H1 (cell line): ENCODE measurements at regions not wholly inside any gene's neighbourhood (a gene's known extent, or its start where the extent isn't known, plus 50 kb on each side); places are given as distances from the start of the nearest gene placed in this dataset.

Experiments
- CTCF ChIA-PET: fragments of 300-600 bp; sonication (Branson Sonifier 250); formaldehyde crosslinking; loops from one replicate; lab custom pipeline; 2021; ENCODE audit not compliant: partially characterized antibody; lab: Charles Lee
- POLR2A ChIA-PET: fragments of 300-600 bp; sonication (Branson Sonifier 250); formaldehyde crosslinking; loops from one replicate; lab custom pipeline; 2021; ENCODE audit warnings: inconsistent platforms; ENCODE audit not compliant: partially characterized antibody; lab: Charles Lee
- DNase-seq, 2 experiments: peaks; one replicate each; pipeline versions ENCODE4 v3.0.0 to v3.0.0-alpha.2; 2010 to 2022; ENCODE audit warnings: low spot score in 2 of 2, low read depth in 1 of 2, mixed read lengths in 1 of 2
- FAIRE-seq: peaks from 2 replicates; lab custom pipeline; 2011; peaks lifted over from hg19 to GRCh38; lab: Jason Lieb, UNC
- H2AFZ ChIP-seq: 2 replicates; pipeline ENCODE4 v1.8.1; 2012; ENCODE audit warnings: low read length, inconsistent platforms
- H2AK5ac ChIP-seq: 2 replicates; pipeline ENCODE4 v1.6.1; 2013; ENCODE audit warnings: low read depth, low read length
- H2BK120ac ChIP-seq: replicated peaks from 2 replicates; pipeline ENCODE3; 2013; ENCODE audit warnings: low read depth, low read length, inconsistent platforms
- H2BK12ac ChIP-seq: 2 replicates; pipeline ENCODE4 v1.6.1; 2013; ENCODE audit warnings: low read depth, low read length
- H2BK15ac ChIP-seq: 2 replicates; pipeline ENCODE4 v1.6.1; 2013; ENCODE audit warnings: low read length
- H2BK20ac ChIP-seq: 2 replicates; pipeline ENCODE4 v1.6.1; 2013; ENCODE audit warnings: low read length
- H2BK5ac ChIP-seq: 2 replicates; pipeline ENCODE4 v1.6.1; 2013; ENCODE audit warnings: low read depth, low read length
- H3K14ac ChIP-seq: 2 replicates; pipeline ENCODE4 v1.6.1; 2013; ENCODE audit warnings: inconsistent platforms; ENCODE audit not compliant: insufficient read length
- H3K18ac ChIP-seq: 2 replicates; pipeline ENCODE4 v1.6.1; 2013; ENCODE audit warnings: low read length; ENCODE audit errors: extremely low read depth
- H3K23ac ChIP-seq: 2 replicates; pipeline ENCODE4 v1.6.1; 2013; ENCODE audit warnings: inconsistent platforms; ENCODE audit not compliant: insufficient read length
- H3K23me2 ChIP-seq: 2 replicates; pipeline ENCODE4 v1.6.1; 2013; ENCODE audit warnings: low read depth, low read length
- H3K27ac ChIP-seq: 2 replicates; pipeline ENCODE4 v1.6.1; 2011; ENCODE audit warnings: low read depth, low read length, inconsistent platforms
- H3K27me3 ChIP-seq, 4 experiments: replicated peaks in 1 of 4; 1 replicate in 1 of 4; 2 replicates in 3 of 4; pipeline versions ENCODE4 v1.6.1 to v1.8.1; 2011 to 2013; ENCODE audit warnings: low read length in 3 of 4, mild to moderate bottlenecking in 3 of 4, inconsistent platforms in 2 of 4, mixed read lengths in 2 of 4, moderate library complexity in 1 of 4; ENCODE audit not compliant: control insufficient read depth in 3 of 4, insufficient read depth in 3 of 4; ENCODE audit errors: extremely low read depth in 1 of 4
- H3K36me3 ChIP-seq, 4 experiments: 2 replicates each; pipeline versions ENCODE4 v1.6.1 to v1.8.1; 2011 to 2013; ENCODE audit warnings: mild to moderate bottlenecking in 4 of 4, low read length in 3 of 4, moderate library complexity in 2 of 4, control low read depth in 1 of 4, inconsistent platforms in 1 of 4; ENCODE audit not compliant: insufficient read depth in 4 of 4, control insufficient read depth in 2 of 4
- H3K4ac ChIP-seq: replicated peaks from 2 replicates; pipeline ENCODE3; 2013; ENCODE audit warnings: low read length, low read depth, mixed read lengths, inconsistent platforms; ENCODE audit not compliant: insufficient read length
- H3K4me1 ChIP-seq, 4 experiments: replicated peaks in 1 of 4; 1 replicate in 1 of 4; 2 replicates in 3 of 4; pipeline versions ENCODE4 v1.6.1 to v1.8.1; 2011 to 2013; ENCODE audit warnings: low read length in 3 of 4, inconsistent platforms in 2 of 4, mixed read lengths in 1 of 4; ENCODE audit not compliant: insufficient read depth in 4 of 4, control insufficient read depth in 3 of 4
- H3K4me2 ChIP-seq, 2 experiments: 2 replicates each; pipeline versions ENCODE4 v1.6.1 to v1.8.1; 2011 to 2013; ENCODE audit warnings: low read depth in 2 of 2, low read length in 2 of 2, control low read depth in 1 of 2, inconsistent platforms in 1 of 2, mild to moderate bottlenecking in 1 of 2; ENCODE audit not compliant: insufficient read depth in 1 of 2
- H3K4me3 ChIP-seq, 4 experiments: fragments of 200-600, 300-600 bp in 1 of 4; sonication (generic), shearing (Covaris generic), sonication (Bioruptor Twin) in 1 of 4; 2 replicates each; pipeline versions ENCODE4 v1.5.1 to v1.8.1; 2011 to 2016; ENCODE audit warnings: low read length in 4 of 4, low read depth in 3 of 4, control low read depth in 2 of 4, inconsistent platforms in 2 of 4, mild to moderate bottlenecking in 2 of 4, mixed read lengths in 1 of 4, moderate library complexity in 1 of 4; ENCODE audit not compliant: insufficient read depth in 2 of 4; ENCODE audit errors: extremely low read depth in 1 of 4
- H3K56ac ChIP-seq: replicated peaks from 2 replicates; pipeline ENCODE3; 2013; ENCODE audit warnings: low read depth, mild to moderate bottlenecking, mixed read lengths, low read length, inconsistent platforms; ENCODE audit not compliant: insufficient read length
- H3K79me1 ChIP-seq: 2 replicates; pipeline ENCODE4 v1.6.1; 2013; ENCODE audit warnings: low read depth, low read length, control low read depth
- H3K79me2 ChIP-seq, 2 experiments: 2 replicates each; pipeline versions ENCODE4 v1.6.1 to v1.8.1; 2012 to 2013; ENCODE audit warnings: low read length in 2 of 2, mild to moderate bottlenecking in 2 of 2, inconsistent platforms in 1 of 2; ENCODE audit not compliant: insufficient read depth in 2 of 2, control insufficient read depth in 1 of 2
- H3K9ac ChIP-seq, 4 experiments: replicated peaks in 1 of 4; 1 replicate in 1 of 4; 2 replicates in 3 of 4; pipeline versions ENCODE4 v1.6.1 to v1.8.1; 2011 to 2013; ENCODE audit warnings: low read depth in 3 of 4, low read length in 3 of 4, control low read depth in 2 of 4, mild to moderate bottlenecking in 2 of 4, moderate library complexity in 2 of 4, inconsistent platforms in 1 of 4; ENCODE audit errors: extremely low read depth in 1 of 4
- H3K9me3 ChIP-seq, 2 experiments: 2 replicates each; pipeline versions ENCODE4 v1.6.1 to v1.8.1; 2012 to 2013; ENCODE audit warnings: mild to moderate bottlenecking in 2 of 2, moderate library complexity in 2 of 2, control low read depth in 1 of 2, inconsistent platforms in 1 of 2, low read depth in 1 of 2, low read length in 1 of 2, mixed read lengths in 1 of 2; ENCODE audit not compliant: insufficient read depth in 2 of 2
- H4K20me1 ChIP-seq, 2 experiments: replicated peaks in 1 of 2; 2 replicates each; pipeline versions ENCODE3 to v1.8.1; 2011 to 2013; ENCODE audit warnings: inconsistent platforms in 2 of 2, low read length in 2 of 2, mild to moderate bottlenecking in 1 of 2; ENCODE audit not compliant: insufficient read depth in 2 of 2, control insufficient read depth in 1 of 2
- H4K5ac ChIP-seq: 2 replicates; pipeline ENCODE4 v1.6.1; 2013; ENCODE audit warnings: low read length, low read depth, mixed read lengths, inconsistent platforms; ENCODE audit not compliant: insufficient read length
- H4K8ac ChIP-seq: 2 replicates; pipeline ENCODE4 v1.8.0; 2013; ENCODE audit warnings: mild to moderate bottlenecking, moderate library complexity, low read length, inconsistent platforms; ENCODE audit not compliant: insufficient read depth; ENCODE audit errors: extremely low read depth
- H4K91ac ChIP-seq: replicated peaks from 2 replicates; pipeline ENCODE3; 2013; ENCODE audit warnings: low read length, mixed read lengths, inconsistent platforms; ENCODE audit not compliant: insufficient read length
- GABPA ChIP-seq: IDR thresholded peaks from 2 replicates; pipeline ENCODE4 v1.6.1; 2011; ENCODE audit warnings: mild to moderate bottlenecking, low read length, moderate library complexity, borderline replicate concordance; ENCODE audit not compliant: insufficient read depth
- HDAC2 ChIP-seq, 2 experiments: fragments of 300-600 bp in 1 of 2; sonication (generic) in 1 of 2; IDR thresholded peaks; 2 replicates each; pipeline ENCODE4 v1.6.1; 2011 to 2012; ENCODE audit warnings: low read depth in 2 of 2, low read length in 2 of 2, mild to moderate bottlenecking in 2 of 2, moderate library complexity in 2 of 2, borderline replicate concordance in 1 of 2, inconsistent platforms in 1 of 2
- KDM1A ChIP-seq: fragments of 200-600, 300-600 bp; sonication (generic); IDR thresholded peaks from 2 replicates; pipeline ENCODE4 v1.7.1; 2016; ENCODE audit warnings: mild to moderate bottlenecking, low read length, borderline replicate concordance
- MAX ChIP-seq: IDR thresholded peaks from 2 replicates; pipeline ENCODE4 v1.6.1; 2012; ENCODE audit warnings: inconsistent platforms
- NANOG ChIP-seq: IDR thresholded peaks from 2 replicates; pipeline ENCODE4 v1.6.1; 2011; ENCODE audit warnings: low read length, low read depth, mild to moderate bottlenecking, inconsistent platforms; ENCODE audit not compliant: insufficient read depth, poor library complexity, severe bottlenecking
- NRF1 ChIP-seq: IDR thresholded peaks from 2 replicates; pipeline ENCODE4 v1.6.1; 2011; ENCODE audit warnings: mild to moderate bottlenecking, low read depth, low read length, improper control_type of control experiment
- WGBS, 2 experiments: shearing (Covaris generic) in 1 of 2; methylation state at CpG; one replicate each; pipeline versions ENCODE4 v1.1.6 to v1.1.7; 2013 to 2015; ENCODE audit warnings: low lambda C conversion rate in 2 of 2, mixed read lengths in 2 of 2, inconsistent platforms in 1 of 2, low coverage in 1 of 2, missing lambda C conversion rate in 1 of 2; ENCODE audit not compliant: insufficient replicate concordance in 2 of 2, insufficient coverage in 1 of 2, insufficient read length in 1 of 2; ENCODE audit errors: extremely low coverage in 1 of 2, missing lambda C conversion rate in 1 of 2; 5-methylcytosine and 5-hydroxymethylcytosine counted together
- TF ChIP-seq, protein P1 (sequence below): IDR thresholded peaks from 2 replicates; pipeline ENCODE4 v1.6.1; 2012; ENCODE audit warnings: low read length, inconsistent platforms
- TF ChIP-seq, protein P2 (sequence below): IDR thresholded peaks from 2 replicates; pipeline ENCODE4 v1.6.1; 2011; ENCODE audit warnings: low read length, improper control_type of control experiment

DNA sequence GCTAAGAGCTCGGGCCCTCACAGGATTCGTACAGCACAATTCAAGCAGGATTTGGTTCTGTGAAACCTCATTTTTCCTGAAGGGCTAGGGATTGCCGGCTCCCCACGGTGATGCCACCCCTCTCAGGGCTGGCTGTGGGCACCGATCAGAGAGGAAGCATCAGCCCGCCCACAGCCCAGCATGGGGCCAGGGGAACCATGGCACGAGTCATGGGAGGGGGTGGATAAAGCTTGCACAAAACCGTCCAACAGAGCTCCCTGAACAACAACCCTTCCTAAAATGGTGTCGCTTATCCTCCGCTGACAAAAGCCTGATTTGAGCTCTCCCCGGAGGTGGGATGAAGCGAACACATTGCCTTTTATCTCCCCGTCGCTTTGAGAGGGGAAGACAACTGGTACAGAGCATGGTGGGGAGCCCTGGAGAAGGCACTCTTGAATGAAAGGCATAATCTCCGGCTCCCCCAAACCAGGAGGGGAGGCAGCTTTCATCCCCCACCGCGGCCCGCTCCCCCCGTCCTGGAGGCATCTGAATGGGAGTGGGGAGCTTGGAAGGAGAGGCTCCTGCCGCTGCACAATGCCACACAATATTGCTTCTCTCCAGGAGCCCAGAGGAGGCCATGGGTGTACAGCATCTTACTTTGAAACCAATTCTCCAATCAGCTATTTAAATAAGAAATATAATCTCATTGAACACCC, 144.0 kb downstream of the RPS24 start:
- H2BK12ac ChIP-seq = no peak overlapping the region
- no peak overlapping the region for H2BK15ac ChIP-seq
- H3K4me1 ChIP-seq = peaks cover 2 to 18% (median 8%) of the 10 kb centered on the region in 4 experiments; a peak in 6 of 7 replicates
- H2BK5ac ChIP-seq = no peak overlapping the region
- no peak overlapping the region for H2AFZ ChIP-seq
- no peak overlapping the region for H4K91ac ChIP-seq
- no peak overlapping the region for H2BK120ac ChIP-seq
- no peak overlapping the region for H4K8ac ChIP-seq
- H2AK5ac ChIP-seq = no peak overlapping the region
- H3K36me3 ChIP-seq = no peaks in the 10 kb centered on the region
- H3K23ac ChIP-seq = no peak overlapping the region
- H3K27ac ChIP-seq = no peak overlapping the region
- ChIA-PET CTCF (interaction anchor here (0.6 to 3.0 kb wide), 5 partner anchors 10 to 472 kb away, joined by 3 to 16 read pairs (median 4); no protein-coding TSS in a partner anchor), POLR2A (interaction anchor here (1.4 to 1.6 kb wide), 3 partner anchors 10 to 140 kb away, joined by 4 read pairs; no protein-coding TSS in a partner anchor)
- H3K9ac ChIP-seq = no peak overlapping the region
- H4K5ac ChIP-seq = no peak overlapping the region
- WGBS, 2 experiments = 81% methylated on average over 20 of the region's 20 CpGs; no CpG with 5 or more reads in 1 of the 2 experiments
- no peaks in the 10 kb centered on the region for H4K20me1 ChIP-seq
- no peaks in the 10 kb centered on the region for H3K79me1 ChIP-seq
- no peak overlapping the region for H3K56ac ChIP-seq
- no peaks in the 10 kb centered on the region; a peak in 1 of 7 replicates for H3K27me3 ChIP-seq
- no peaks in the 10 kb centered on the region for H3K9me3 ChIP-seq
- H3K4ac ChIP-seq = no peak overlapping the region
- no peak overlapping the region for H3K4me3 ChIP-seq
- H2BK20ac ChIP-seq = no peak overlapping the region
- H3K4me2 ChIP-seq = no peak overlapping the region
- H3K23me2 ChIP-seq = no peaks in the 10 kb centered on the region
- DNase-seq (no peak), FAIRE-seq (no peak)
- H3K18ac ChIP-seq = no peak overlapping the region
- no peaks in the 10 kb centered on the region for H3K79me2 ChIP-seq
- no peak overlapping the region for H3K14ac ChIP-seq
- TF ChIP-seq HDAC2 (IDR thresholded peaks at IDR 0.05; ENCODE audit: borderline replicate concordance in 1 of 2, low read depth in 2 of 2, low read length in 2 of 2) = no peak
- TF ChIP-seq KDM1A = no peak
- TF ChIP-seq MAX = no peak
- TF ChIP-seq GABPA = no peak
- TF ChIP-seq NANOG = no peak
- no peak for TF ChIP-seq NRF1
- TF ChIP-seq, protein P1, sequence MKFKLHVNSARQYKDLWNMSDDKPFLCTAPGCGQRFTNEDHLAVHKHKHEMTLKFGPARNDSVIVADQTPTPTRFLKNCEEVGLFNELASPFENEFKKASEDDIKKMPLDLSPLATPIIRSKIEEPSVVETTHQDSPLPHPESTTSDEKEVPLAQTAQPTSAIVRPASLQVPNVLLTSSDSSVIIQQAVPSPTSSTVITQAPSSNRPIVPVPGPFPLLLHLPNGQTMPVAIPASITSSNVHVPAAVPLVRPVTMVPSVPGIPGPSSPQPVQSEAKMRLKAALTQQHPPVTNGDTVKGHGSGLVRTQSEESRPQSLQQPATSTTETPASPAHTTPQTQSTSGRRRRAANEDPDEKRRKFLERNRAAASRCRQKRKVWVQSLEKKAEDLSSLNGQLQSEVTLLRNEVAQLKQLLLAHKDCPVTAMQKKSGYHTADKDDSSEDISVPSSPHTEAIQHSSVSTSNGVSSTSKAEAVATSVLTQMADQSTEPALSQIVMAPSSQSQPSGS = no peak
- TF ChIP-seq, protein P2, sequence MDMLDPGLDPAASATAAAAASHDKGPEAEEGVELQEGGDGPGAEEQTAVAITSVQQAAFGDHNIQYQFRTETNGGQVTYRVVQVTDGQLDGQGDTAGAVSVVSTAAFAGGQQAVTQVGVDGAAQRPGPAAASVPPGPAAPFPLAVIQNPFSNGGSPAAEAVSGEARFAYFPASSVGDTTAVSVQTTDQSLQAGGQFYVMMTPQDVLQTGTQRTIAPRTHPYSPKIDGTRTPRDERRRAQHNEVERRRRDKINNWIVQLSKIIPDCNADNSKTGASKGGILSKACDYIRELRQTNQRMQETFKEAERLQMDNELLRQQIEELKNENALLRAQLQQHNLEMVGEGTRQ = no peak
